ENCODE measurements at regions not wholly inside any gene's neighbourhood (a gene's known extent, or its start where the extent isn't known, plus 50 kb on each side); places are given as distances from the start of the nearest gene placed in this dataset.

DNA sequence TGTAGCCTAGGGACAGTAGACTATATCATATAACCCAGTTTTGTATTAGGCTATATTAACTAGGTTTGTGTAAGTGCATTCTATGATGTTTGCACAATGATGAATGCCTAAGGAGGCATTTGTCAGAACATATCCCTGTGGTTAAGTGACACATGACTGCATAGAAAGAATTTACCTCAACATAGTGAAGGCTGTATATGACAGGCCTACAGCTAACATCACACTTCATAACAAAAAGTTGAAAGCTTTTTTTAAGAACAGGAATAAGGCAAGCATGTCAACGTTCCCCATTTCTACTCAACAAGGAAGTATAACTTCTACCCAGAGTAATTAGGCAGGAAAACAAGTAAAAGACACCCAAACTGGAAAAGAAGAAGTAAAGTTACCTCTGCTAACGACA lies 165.9 kb upstream of the NDST4 start:
- TF ChIP-seq TCF12 (IDR thresholded peaks at IDR 0.05) (no peak), POLR2AphosphoS5 (IDR thresholded peaks at IDR 0.05; ENCODE audit: low read depth, low read length) (no peak), RXRA (IDR thresholded peaks at IDR 0.05; ENCODE audit: borderline replicate concordance, low read depth) (no peak), NFIC (IDR thresholded peaks at IDR 0.05; ENCODE audit: borderline replicate concordance) (no peak)
